ENCODE measurements at regions not wholly inside any gene's neighbourhood (a gene's known extent, or its start where the extent isn't known, plus 50 kb on each side); places are given as distances from the start of the nearest gene placed in this dataset.
A peak's percentile ranks its signal among the peaks of the same experiment; 100 is the strongest.

- no peak for FAIRE-seq
- no peak for DNase-seq (ENCODE audit: insufficient read length, low spot score)
These were observed 349.1 kb upstream of the USP15 start for GRCh38 chr12:61911113-61911512.

GRCh38 chr12:61915420-61915819 lies 344.8 kb upstream of the USP15 start:
- no peak for FAIRE-seq
- DNase-seq (ENCODE audit: insufficient read length, low spot score), result no peak

GRCh38 chr12:61916831-61917230 lies 343.4 kb upstream of the USP15 start:
- peak; percentile 2 for DNase-seq (ENCODE audit: insufficient read length, low spot score)
- FAIRE-seq, result no peak

GRCh38 chr12:61919686-61920085 lies 340.5 kb upstream of the USP15 start:
- FAIRE-seq (no peak), DNase-seq (ENCODE audit: insufficient read length, low spot score) (no peak)

GRCh38 chr12:61920230-61920629 lies 340.0 kb upstream of the USP15 start:
- FAIRE-seq, result no peak
- DNase-seq (ENCODE audit: insufficient read length, low spot score), result no peak

- DNase-seq (ENCODE audit: insufficient read length, low spot score) (no peak), FAIRE-seq (no peak)
These were observed 337.1 kb upstream of the USP15 start for GRCh38 chr12:61923152-61923551.

- DNase-seq (ENCODE audit: insufficient read length, low spot score) (no peak), FAIRE-seq (no peak)
These were observed 325.6 kb upstream of the USP15 start for GRCh38 chr12:61934564-61934963.

- no peak for FAIRE-seq
- DNase-seq (ENCODE audit: insufficient read length, low spot score), result no peak
These were observed 320.2 kb upstream of the USP15 start for GRCh38 chr12:61939977-61940376.

- DNase-seq (ENCODE audit: insufficient read length, low spot score) (no peak), FAIRE-seq (no peak)
These were observed 303.7 kb upstream of the USP15 start for GRCh38 chr12:61956545-61956944.

GRCh38 chr12:61974461-61974860 lies 285.7 kb upstream of the USP15 start:
- FAIRE-seq, result no peak
- DNase-seq (ENCODE audit: insufficient read length, low spot score), result no peak

GRCh38 chr12:61985830-61986229 lies 274.4 kb upstream of the USP15 start:
- DNase-seq (ENCODE audit: insufficient read length, low spot score) (no peak), FAIRE-seq (no peak)

- no peak for FAIRE-seq
These were observed 273.0 kb upstream of the USP15 start for GRCh38 chr12:61987173-61987572.

GRCh38 chr12:61991661-61992060 lies 268.5 kb upstream of the USP15 start:
- no peak for DNase-seq (ENCODE audit: insufficient read length, low spot score)
- no peak for FAIRE-seq

More at GRCh38 chr12:61987173-61987572, 273.0 kb upstream of the USP15 start:
- no peak for DNase-seq (ENCODE audit: insufficient read length, low spot score)

- DNase-seq (ENCODE audit: insufficient read length, low spot score) (peak; percentile 13), FAIRE-seq (no peak)
These were observed 266.4 kb upstream of the USP15 start for GRCh38 chr12:61993734-61994345.

- DNase-seq (ENCODE audit: insufficient read length, low spot score) (no peak), FAIRE-seq (no peak)
These were observed 263.5 kb upstream of the USP15 start for GRCh38 chr12:61996717-61997116.

- FAIRE-seq (no peak), DNase-seq (ENCODE audit: insufficient read length, low spot score) (no peak)
These were observed 261.4 kb upstream of the USP15 start for GRCh38 chr12:61998791-61999190.

GRCh38 chr12:61999311-61999710 lies 260.9 kb upstream of the USP15 start:
- DNase-seq (ENCODE audit: insufficient read length, low spot score) (no peak), FAIRE-seq (no peak)

GRCh38 chr12:62001424-62001823 lies 258.8 kb upstream of the USP15 start:
- DNase-seq (ENCODE audit: insufficient read length, low spot score), result no peak
- no peak for FAIRE-seq

- DNase-seq (ENCODE audit: insufficient read length, low spot score) (no peak), FAIRE-seq (no peak)
These were observed 257.0 kb upstream of the USP15 start for GRCh38 chr12:62003226-62003625.

- FAIRE-seq, result no peak
- DNase-seq (ENCODE audit: insufficient read length, low spot score), result no peak
These were observed 256.5 kb upstream of the USP15 start for GRCh38 chr12:62003701-62004100.

- no peak for FAIRE-seq
- DNase-seq (ENCODE audit: insufficient read length, low spot score), result no peak
These were observed 254.6 kb upstream of the USP15 start for GRCh38 chr12:62005615-62006014.

- DNase-seq (ENCODE audit: insufficient read length, low spot score) (peak; percentile 45), FAIRE-seq (no peak)
These were observed 254.0 kb upstream of the USP15 start for GRCh38 chr12:62006076-62006732.

GRCh38 chr12:62008703-62009102 lies 251.5 kb upstream of the USP15 start:
- no peak for DNase-seq (ENCODE audit: insufficient read length, low spot score)
- no peak for FAIRE-seq

All from HTR-8/SVneo (cell line).